Caco-2 (cell line): ENCODE measurements at regions not wholly inside any gene's neighbourhood (a gene's known extent, or its start where the extent isn't known, plus 50 kb on each side); places are given as distances from the start of the nearest gene placed in this dataset.

Source experiments
- BruUV-seq: library from RNA; stranded (reverse); fragments of 400-500 nt; replicated peaks from 2 replicates; lab custom pipeline; 2021; lab: Mats Ljungman, UMichigan
- CTCF ChIA-PET: fragments of 300-600 bp; sonication (Branson Sonifier 250); formaldehyde crosslinking; loops from one replicate; lab custom pipeline; 2022; ENCODE audit warnings: antibody characterized with exemption; lab: Charles Lee
- POLR2A ChIA-PET: fragments of 300-600 bp; sonication (Branson Sonifier 250); formaldehyde crosslinking; loops from one replicate; lab custom pipeline; 2022; ENCODE audit warnings: antibody characterized with exemption; lab: Charles Lee
- DNase-seq, 2 experiments: peaks; one replicate each; pipeline versions ENCODE4 v3.0.0 to v3.0.0-alpha.2; 2020 to 2022
- H3K27me3 ChIP-seq: replicated peaks from 2 replicates; pipeline ENCODE4 v1.6.0; 2011; ENCODE audit warnings: low read length; ENCODE audit not compliant: control insufficient read depth, insufficient read depth
- H3K36me3 ChIP-seq: 2 replicates; pipeline ENCODE4 v1.5.1; 2011; ENCODE audit warnings: low read length; ENCODE audit not compliant: control insufficient read depth, insufficient read depth
- H3K4me1 ChIP-seq: fragments of 250-450 bp; sonication (Bioruptor Pico); 2 replicates; pipeline ENCODE4 v1.5.1; 2020; ENCODE audit warnings: mild to moderate bottlenecking
- H3K4me3 ChIP-seq: 2 replicates; pipeline ENCODE4 v1.5.1; 2011; ENCODE audit warnings: low read depth, mild to moderate bottlenecking, control low read depth, low read length
- H3K9me3 ChIP-seq: fragments of 250-450 bp; sonication (Bioruptor Pico); 2 replicates; pipeline ENCODE4 v1.5.1; 2020; ENCODE audit warnings: mild to moderate bottlenecking, moderate library complexity
- H3K27ac Mint-ChIP-seq: one replicate; pipeline ENCODE4 v1.8.0; 2022; ENCODE audit warnings: mixed read lengths; ENCODE audit not compliant: unreplicated experiment
- H3K27me3 Mint-ChIP-seq: one replicate; pipeline ENCODE4 v1.8.0; 2022; ENCODE audit warnings: mixed read lengths; ENCODE audit not compliant: insufficient read depth, unreplicated experiment
- H3K36me3 Mint-ChIP-seq: one replicate; pipeline ENCODE4 v1.8.0; 2022; ENCODE audit warnings: mild to moderate bottlenecking, mixed read lengths; ENCODE audit not compliant: insufficient read depth, unreplicated experiment
- H3K4me1 Mint-ChIP-seq: one replicate; pipeline ENCODE4 v1.8.0; 2022; ENCODE audit warnings: low read depth, mixed read lengths; ENCODE audit not compliant: unreplicated experiment
- H3K4me3 Mint-ChIP-seq: one replicate; pipeline ENCODE4 v1.8.0; 2022; ENCODE audit warnings: mild to moderate bottlenecking, moderate library complexity, mixed read lengths; ENCODE audit not compliant: unreplicated experiment
- H3K9me3 Mint-ChIP-seq: one replicate; pipeline ENCODE4 v1.8.0; 2022; ENCODE audit warnings: mixed read lengths; ENCODE audit not compliant: unreplicated experiment
- CTCF ChIP-seq, 2 experiments: fragments of 200-600 bp in 1 of 2; IDR thresholded peaks; 1 replicate in 1 of 2; 2 replicates in 1 of 2; pipeline versions ENCODE4 v1.5.1 to v1.8.0; 2011 to 2022; ENCODE audit warnings: antibody characterized with exemption in 1 of 2, control low read depth in 1 of 2, inconsistent platforms in 1 of 2, low read depth in 1 of 2, low read length in 1 of 2, mild to moderate bottlenecking in 1 of 2, moderate library complexity in 1 of 2; ENCODE audit not compliant: insufficient read depth in 1 of 2, severe bottlenecking in 1 of 2, unreplicated experiment in 1 of 2
- intact Hi-C: fragments of 100-400 bp; cut with micrococcal nuclease; formaldehyde crosslinking; loops from one replicate; pipeline ENCODE4 v1.10.0; 2022; ENCODE audit not compliant: unreplicated experiment

DNA sequence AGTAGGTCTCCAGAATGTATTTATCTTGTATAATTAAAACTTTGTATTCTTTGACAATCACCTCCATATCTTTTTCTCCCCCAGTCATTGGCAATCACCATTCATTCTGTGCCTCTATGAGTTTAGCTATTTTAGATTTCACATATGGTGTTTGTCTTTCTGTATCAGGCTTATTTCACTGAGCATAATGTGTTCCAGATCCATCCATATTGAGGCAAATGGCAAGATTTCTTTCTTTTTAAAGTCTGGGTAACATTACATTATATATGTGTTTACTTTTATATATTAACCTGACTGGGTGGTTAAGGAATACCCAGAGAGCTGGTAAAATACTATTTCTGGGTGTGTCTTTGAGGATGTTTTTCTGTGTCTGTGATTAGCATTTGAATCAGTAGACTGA, 486.6 kb downstream of the SQOR start:
- Mint-ChIP-seq H3K4me1 (no peaks in the 10 kb centered on the region), H3K36me3 (no peaks in the 10 kb centered on the region), H3K4me3 (no peak overlapping the region), H3K27ac (no peak overlapping the region), H3K9me3 (peaks cover 18% of the 10 kb centered on the region), H3K27me3 (no peaks in the 10 kb centered on the region)
- no peaks in the 10 kb centered on the region for H3K27me3 ChIP-seq
- ChIA-PET CTCF (no interaction called here), POLR2A (no interaction called here)
- no peak overlapping the region for H3K4me3 ChIP-seq
- no peak for DNase-seq
- no peak for TF ChIP-seq CTCF (IDR thresholded peaks at IDR 0.05; ENCODE audit: insufficient read depth in 1 of 2, low read depth in 1 of 2, low read length in 1 of 2, severe bottlenecking in 1 of 2, unreplicated experiment in 1 of 2)
- no TSS peak for BruUV-seq
- H3K4me1 ChIP-seq, result no peaks in the 10 kb centered on the region
- peaks cover 5% of the 10 kb centered on the region; the same call in 1 of the 2 replicates for H3K9me3 ChIP-seq
- intact Hi-C loops, result loop anchor here (2.0 kb wide), 1 partner anchor 47 kb away; no protein-coding TSS in a partner anchor
- no peaks in the 10 kb centered on the region for H3K36me3 ChIP-seq

DNA sequence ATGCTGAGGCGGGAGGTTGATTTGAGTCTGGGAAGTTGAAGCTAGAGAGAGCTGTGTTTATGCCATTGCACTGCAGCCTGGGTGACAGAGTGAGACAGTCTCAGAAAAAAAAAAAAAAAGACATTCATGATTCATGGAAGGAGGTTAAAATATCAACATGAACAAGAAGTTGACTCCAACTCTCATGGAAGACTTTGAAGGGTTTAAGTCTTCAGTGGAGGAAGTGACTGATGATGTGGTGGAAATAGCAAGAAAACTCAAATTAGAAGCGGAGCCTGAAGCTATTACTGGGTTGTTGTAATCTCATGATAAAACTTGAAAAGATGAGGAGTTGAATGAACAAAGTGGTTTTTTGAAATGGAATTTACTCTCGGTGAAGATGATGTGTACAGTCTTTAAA, 491.8 kb downstream of the SQOR start:
- ChIA-PET CTCF (no interaction called here), POLR2A (no interaction called here)
- H3K9me3 ChIP-seq, result peaks cover 5% of the 10 kb centered on the region; the same call in 1 of the 2 replicates
- BruUV-seq, result no TSS peak
- Mint-ChIP-seq H3K4me1 (no peaks in the 10 kb centered on the region), H3K36me3 (no peaks in the 10 kb centered on the region), H3K4me3 (no peak overlapping the region), H3K9me3 (peaks cover 18% of the 10 kb centered on the region), H3K27ac (no peak overlapping the region), H3K27me3 (no peaks in the 10 kb centered on the region)
- no peak overlapping the region for H3K4me3 ChIP-seq
- no peaks in the 10 kb centered on the region for H3K27me3 ChIP-seq
- intact Hi-C loops, result no loop called here
- DNase-seq, result no peak
- H3K4me1 ChIP-seq, result no peaks in the 10 kb centered on the region
- no peak for TF ChIP-seq CTCF (IDR thresholded peaks at IDR 0.05; ENCODE audit: insufficient read depth in 1 of 2, low read depth in 1 of 2, low read length in 1 of 2, severe bottlenecking in 1 of 2, unreplicated experiment in 1 of 2)
- H3K36me3 ChIP-seq, result no peaks in the 10 kb centered on the region

DNA sequence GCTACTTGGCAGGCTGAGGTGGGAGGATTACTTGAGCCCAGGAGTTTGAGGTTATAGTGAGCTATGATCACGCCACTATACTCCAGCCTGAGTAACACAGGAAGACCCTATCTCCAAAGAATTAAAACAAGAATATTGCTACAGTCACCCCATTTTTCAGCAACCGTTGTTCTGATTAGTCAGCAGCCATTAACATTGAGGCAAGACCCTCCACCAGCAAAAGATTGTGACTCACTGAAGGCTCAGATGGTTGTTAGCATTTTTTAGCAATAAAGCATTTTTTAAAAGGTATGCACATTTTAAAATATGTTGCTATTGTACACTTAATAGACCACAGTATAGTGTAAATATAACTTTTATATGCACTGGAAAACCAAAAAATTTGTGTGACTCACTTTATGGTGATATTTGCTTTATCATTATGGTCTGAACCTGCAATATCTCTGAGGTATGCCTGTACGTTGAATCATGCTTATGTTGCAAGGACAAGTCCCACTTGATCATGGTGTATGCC, 492.6 kb downstream of the SQOR start:
- H3K9me3 Mint-ChIP-seq, result peaks cover 15% of the 10 kb centered on the region
- BruUV-seq, result no TSS peak

More for the DNA sequence above, 492.6 kb downstream of the SQOR start:
- Mint-ChIP-seq H3K4me1 (no peaks in the 10 kb centered on the region), H3K27ac (no peak overlapping the region), H3K27me3 (no peaks in the 10 kb centered on the region), H3K36me3 (no peaks in the 10 kb centered on the region), H3K4me3 (no peak overlapping the region)
- intact Hi-C loops, result no loop called here
- no peak for DNase-seq
- no peak for TF ChIP-seq CTCF (IDR thresholded peaks at IDR 0.05; ENCODE audit: insufficient read depth in 1 of 2, low read depth in 1 of 2, low read length in 1 of 2, severe bottlenecking in 1 of 2, unreplicated experiment in 1 of 2)
- Histone ChIP-seq H3K36me3 (no peaks in the 10 kb centered on the region), H3K4me1 (no peaks in the 10 kb centered on the region), H3K4me3 (no peak overlapping the region), H3K9me3 (peaks cover 5% of the 10 kb centered on the region; the same call in 1 of the 2 replicates), H3K27me3 (no peaks in the 10 kb centered on the region)
- CTCF ChIA-PET, result no interaction called here
- POLR2A ChIA-PET, result no interaction called here
